Jurkat, Clone E6-1 (cell line): ENCODE measurements at regions not wholly inside any gene's neighbourhood (a gene's known extent, or its start where the extent isn't known, plus 50 kb on each side); places are given as distances from the start of the nearest gene placed in this dataset.
"Not testable (repeated sequence)": the region's sequence is repeated elsewhere in the genome, so short reads cannot be mapped to it uniquely, and the experiment has no call there.

Source experiments
- DNase-seq: peaks from one replicate; pipeline ENCODE4 v3.0.0-alpha.2; 2011; ENCODE audit warnings: low read depth, low spot score
- H3K4me3 ChIP-seq: 2 replicates; pipeline ENCODE4 v1.5.1; 2011; ENCODE audit warnings: mild to moderate bottlenecking, low read length, control low read depth, moderate library complexity

DNA sequence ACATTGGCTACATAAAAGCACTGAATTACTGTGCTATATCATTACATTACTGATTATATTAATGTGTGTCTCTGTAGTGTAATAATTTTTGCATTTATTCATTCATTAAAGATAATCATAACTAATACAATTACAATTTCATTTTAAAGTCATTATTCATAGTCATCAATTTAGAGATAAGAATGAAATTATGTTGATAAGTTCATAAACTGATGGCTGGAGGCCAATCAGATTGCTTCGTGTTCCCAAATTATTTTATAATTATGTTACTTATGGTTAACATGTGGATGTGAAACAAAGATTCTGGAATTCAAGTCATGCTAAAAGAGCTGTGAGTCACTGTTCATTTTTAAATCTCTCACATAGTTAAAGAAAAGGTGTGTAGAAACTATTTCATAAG lies 223.4 kb upstream of the HAND2 start:
- no peak for DNase-seq
- H3K4me3 ChIP-seq = no peak overlapping the region

GRCh38 chr4:173752610-173753230 lies 222.7 kb upstream of the HAND2 start:
- peak; percentile 56 for DNase-seq
- H3K4me3 ChIP-seq = no peak overlapping the region

DNA sequence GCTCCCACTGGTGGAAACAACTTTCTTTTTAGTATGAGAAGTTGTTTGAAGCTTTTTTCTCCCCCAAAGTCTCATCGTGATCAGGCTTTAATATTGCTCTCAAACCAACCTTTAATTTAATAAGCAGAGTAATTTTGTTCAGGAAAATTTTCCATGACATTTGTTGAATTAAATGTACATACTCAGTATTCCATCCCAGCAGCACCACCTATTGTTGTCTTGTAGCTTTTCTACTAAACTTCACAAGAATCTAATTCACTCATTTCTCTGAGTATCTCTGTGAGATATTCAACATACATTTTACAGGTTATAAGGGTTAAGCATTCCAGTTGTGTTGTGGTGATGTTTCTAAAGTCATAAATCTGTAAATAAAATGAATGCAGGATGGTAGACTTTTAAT lies 218.3 kb upstream of the HAND2 start:
- H3K4me3 ChIP-seq = no peak overlapping the region
- DNase-seq = no peak

DNA sequence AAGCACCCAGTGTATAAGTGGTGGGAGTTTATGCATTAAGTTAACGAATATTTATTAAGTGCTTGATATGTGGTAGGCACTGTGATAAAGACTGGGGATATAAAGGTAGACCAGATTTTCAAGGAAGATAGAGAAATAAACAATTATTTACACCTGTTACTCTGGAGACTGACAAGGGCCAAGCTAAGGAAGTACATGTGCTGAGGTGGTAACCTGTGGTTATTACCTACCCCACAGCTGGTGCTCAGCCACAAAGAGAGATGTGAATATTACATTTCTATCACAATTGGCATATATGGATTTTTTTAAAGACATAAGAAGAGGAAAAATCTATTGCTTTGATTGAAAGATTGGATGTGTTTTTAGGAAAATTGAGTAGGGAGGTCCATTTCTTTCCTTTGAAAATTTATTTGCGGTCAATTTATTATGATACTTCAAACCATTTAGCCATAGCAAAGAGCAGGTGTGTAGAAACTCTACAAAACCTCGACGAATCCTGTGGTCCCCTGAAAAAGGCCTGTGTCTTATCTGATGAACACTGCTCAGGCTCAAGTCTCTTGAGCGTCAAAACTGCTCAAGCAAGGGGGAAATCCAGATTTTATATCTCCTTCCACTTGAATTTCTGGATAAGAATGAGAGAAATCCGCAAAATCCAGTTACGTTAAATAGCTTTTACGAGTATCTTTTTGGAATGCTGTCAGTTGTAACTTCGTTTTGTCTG lies 217.7 kb upstream of the HAND2 start:
- no peak overlapping the region for H3K4me3 ChIP-seq
- no peak for DNase-seq

DNA sequence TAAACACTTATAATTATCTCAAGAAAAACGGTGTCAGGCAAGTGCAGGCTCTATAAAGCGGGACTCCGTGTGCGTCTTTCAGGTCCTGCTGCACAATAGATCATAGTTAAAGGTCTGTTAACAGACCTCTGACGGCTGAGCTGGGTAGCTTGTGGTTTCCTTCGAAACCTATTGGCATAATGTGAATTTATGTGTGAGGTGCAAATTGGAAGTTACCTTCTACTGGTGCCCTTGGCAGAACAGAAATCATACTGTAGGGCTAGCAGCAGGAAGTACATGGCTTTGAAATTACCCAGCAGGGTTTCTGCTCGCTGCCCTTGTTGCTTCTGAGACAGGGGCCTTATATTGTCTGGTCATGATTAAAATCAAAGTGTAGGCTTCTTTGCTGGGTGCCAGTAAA lies 216.4 kb upstream of the HAND2 start:
- DNase-seq = no peak

GRCh38 chr4:173745765-173746164 lies 215.7 kb upstream of the HAND2 start:
- H3K4me3 ChIP-seq = no peak overlapping the region

More for the DNA sequence above, 216.4 kb upstream of the HAND2 start:
- no peak overlapping the region for H3K4me3 ChIP-seq

DNA sequence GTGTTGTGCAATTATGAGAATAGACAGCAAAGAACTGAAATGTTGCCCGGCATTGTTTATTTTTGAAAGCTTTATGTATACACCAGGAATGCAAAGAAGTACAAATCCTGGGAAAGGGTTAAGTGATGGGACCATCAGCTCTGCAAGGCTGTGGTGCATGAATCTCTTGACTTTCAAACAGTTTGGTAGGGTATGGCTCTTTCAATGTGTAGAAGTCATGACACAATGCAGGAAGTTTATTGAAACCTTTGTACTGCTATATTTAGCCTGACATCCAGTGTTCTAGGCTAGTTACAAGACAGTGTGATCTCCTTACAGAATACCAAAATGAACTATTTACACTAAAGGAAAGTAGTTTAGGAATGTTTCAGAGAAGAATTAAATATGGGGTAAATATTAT lies 206.8 kb upstream of the HAND2 start:
- no peak for DNase-seq

More at GRCh38 chr4:173745765-173746164, 215.7 kb upstream of the HAND2 start:
- no peak for DNase-seq

DNA sequence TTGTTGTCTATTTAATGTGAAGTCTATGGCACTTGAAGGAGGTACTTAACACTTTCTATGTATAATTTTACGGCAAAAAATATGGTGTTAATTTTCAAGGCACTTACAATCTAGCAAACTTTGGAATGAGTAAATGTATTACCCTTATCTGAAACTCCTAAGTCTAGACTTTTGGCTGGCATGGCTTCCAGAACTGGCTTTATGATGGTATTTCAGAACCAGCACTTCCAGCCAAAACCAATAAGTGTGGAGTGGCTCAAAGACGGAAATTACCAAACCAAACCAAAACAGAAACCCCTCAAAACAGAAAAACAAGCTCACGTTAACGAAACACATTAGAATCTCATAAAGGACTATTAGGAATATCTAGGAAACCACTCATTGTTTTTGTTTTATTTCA lies 205.6 kb upstream of the HAND2 start:
- no peak overlapping the region for H3K4me3 ChIP-seq
- DNase-seq = no peak

More for the DNA sequence above, 206.8 kb upstream of the HAND2 start:
- no peak overlapping the region for H3K4me3 ChIP-seq

- DNase-seq = no peak
- H3K4me3 ChIP-seq = no peak overlapping the region
Measured at GRCh38 chr4:173735049-173735448, 205.0 kb upstream of the HAND2 start.

GRCh38 chr4:173731257-173731656 lies 201.2 kb upstream of the HAND2 start:
- no peak for DNase-seq

DNA sequence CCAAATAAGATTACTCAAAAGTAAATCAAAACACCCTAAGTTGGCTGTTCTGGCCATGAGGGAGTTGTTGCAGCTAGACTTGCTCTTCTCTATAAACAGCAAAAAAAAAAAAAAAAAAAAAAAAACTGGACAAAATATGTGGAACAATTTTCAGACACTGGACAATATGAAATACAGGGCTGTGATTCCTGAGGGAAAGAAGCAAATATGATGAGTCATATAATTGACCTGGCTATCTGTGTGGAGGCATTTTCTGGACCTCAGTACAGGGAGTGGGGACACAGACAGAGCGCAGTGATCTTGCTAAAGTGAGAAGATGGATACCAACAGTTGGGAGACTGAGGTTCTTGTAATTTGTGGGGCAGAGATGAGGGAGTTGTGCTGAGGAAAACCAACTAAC lies 192.0 kb upstream of the HAND2 start:
- DNase-seq = no peak
- no peak overlapping the region for H3K4me3 ChIP-seq

More at GRCh38 chr4:173731257-173731656, 201.2 kb upstream of the HAND2 start:
- no peak overlapping the region for H3K4me3 ChIP-seq

DNA sequence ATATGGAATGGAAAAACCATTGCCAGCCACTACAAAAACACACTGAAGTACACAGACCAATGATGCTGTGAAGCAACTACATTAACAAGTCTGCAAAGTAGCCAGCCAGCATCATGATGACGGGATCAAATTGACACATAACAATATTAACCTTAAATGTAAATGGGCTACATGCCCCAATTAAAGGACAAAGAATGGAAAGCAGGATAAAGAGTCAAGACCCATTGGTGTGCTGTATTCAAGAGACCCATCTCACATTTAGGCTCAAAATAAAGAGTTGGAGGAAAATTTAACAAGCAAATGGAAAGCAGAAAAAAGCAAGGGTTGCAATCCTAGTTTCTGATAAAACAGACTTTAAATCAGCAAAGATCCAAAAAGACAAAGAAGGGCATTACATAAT lies 188.5 kb upstream of the HAND2 start:
- not testable (repeated sequence) for DNase-seq, H3K4me3 ChIP-seq

- H3K4me3 ChIP-seq = no peak overlapping the region
- no peak for DNase-seq
Measured at GRCh38 chr4:173717581-173717980, 187.6 kb upstream of the HAND2 start.

GRCh38 chr4:173714456-173714855 lies 184.4 kb upstream of the HAND2 start:
- H3K4me3 ChIP-seq = no peak overlapping the region
- no peak for DNase-seq

DNA sequence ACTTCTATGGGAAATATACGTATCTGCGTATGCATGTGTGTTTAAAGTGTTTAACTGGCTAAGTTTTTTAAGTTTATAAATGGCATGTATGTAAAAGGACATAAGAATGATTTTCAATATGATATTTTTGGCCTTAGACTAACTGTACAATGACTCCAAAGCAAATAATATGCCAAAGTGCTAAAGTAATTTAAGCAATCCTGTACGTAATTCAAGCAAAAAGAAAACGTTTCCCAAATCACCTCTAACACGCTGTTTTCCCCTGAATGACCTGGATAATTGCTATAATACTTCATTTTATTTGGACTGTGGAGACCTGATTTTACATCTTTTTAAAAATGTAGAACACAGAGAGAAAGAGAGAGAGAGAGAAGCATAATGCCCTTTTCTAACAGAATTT lies 183.0 kb upstream of the HAND2 start:
- H3K4me3 ChIP-seq = no peak overlapping the region
- no peak for DNase-seq

GRCh38 chr4:173707658-173708419 lies 177.8 kb upstream of the HAND2 start:
- H3K4me3 ChIP-seq = no peak overlapping the region
- DNase-seq = no peak

DNA sequence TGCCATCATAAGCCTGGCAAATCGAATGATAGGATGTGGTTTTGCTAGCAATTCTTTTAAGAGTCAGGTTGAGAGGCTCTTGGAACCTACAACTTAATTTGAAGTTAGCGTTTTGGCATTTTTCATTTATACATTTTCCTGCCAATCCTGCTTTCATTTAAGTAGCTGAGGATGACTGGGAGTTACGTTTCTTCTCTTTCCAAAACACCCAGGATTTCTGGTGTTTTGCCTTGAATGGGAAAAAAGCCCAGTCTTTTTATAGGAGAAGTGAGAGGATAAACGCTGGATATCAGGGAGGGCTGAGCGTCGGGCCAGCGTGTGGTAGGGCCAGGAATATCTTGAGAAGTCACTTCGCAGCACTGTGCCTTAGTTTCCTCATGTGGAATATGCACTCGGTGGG lies 174.2 kb upstream of the HAND2 start:
- no peak for DNase-seq
- H3K4me3 ChIP-seq = no peak overlapping the region

DNA sequence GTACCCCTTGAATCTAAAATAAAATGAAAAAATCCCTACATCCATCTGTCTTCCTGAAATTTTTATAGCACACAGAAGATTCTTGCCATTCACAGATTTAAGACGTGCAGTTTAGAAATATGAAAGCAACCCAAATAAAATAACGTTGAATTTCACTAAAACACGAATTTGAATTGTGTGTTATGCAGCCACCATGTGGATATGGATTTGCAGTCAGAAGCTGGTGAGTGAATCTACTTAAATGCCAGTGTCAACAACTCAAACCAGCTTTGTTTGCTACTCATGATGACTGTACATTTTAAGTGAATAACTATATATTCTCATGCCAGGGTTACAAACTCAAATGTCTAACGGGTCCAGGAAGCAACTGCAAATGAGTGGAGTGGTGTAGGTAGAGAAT lies 173.0 kb upstream of the HAND2 start:
- DNase-seq = no peak
- H3K4me3 ChIP-seq = no peak overlapping the region

GRCh38 chr4:173700650-173701049 lies 170.6 kb upstream of the HAND2 start:
- no peak overlapping the region for H3K4me3 ChIP-seq
- no peak for DNase-seq

- no peak for DNase-seq
Measured at GRCh38 chr4:173699841-173700475, 169.9 kb upstream of the HAND2 start.

More at GRCh38 chr4:173699841-173700475, 169.9 kb upstream of the HAND2 start:
- no peak overlapping the region for H3K4me3 ChIP-seq
